ENCODE measurements at regions not wholly inside any gene's neighbourhood (a gene's known extent, or its start where the extent isn't known, plus 50 kb on each side); places are given as distances from the start of the nearest gene placed in this dataset.

DNA sequence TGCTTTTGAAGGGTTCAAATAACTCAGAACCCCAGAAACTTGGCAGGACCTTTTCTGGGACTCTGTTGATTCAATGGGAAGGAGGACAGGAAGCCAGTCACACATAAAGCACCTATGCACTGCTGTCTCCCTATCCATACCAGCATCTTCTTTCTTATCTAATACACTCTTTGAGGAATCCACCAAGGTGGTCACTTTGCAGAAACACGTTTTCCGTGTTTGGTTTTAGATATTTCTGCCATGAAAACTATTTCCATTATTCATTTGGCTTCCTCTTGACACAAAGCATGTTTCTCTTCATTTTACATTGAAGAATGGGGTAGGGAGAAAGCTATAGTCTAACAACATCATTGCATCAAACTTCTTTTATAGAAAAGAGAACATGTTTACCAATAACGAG, 76.5 kb upstream of the NR3C1 start:
- Histone ChIP-seq H3K27ac (ENCODE audit: insufficient read length, low read depth, low read length) (no peak overlapping the region), H3K18ac (ENCODE audit: insufficient read length, low read depth, low read length) (no peak overlapping the region), H4K20me1 (ENCODE audit: control insufficient read depth, insufficient read depth, insufficient read length) (no peaks in the 10 kb centered on the region), H3K23me2 (ENCODE audit: insufficient read length, low read depth, low read length, poor library complexity, severe bottlenecking) (no peaks in the 10 kb centered on the region), H3K79me1 (ENCODE audit: insufficient read depth, low read depth, low read length, poor library complexity, severe bottlenecking) (no peaks in the 10 kb centered on the region), H3K14ac (ENCODE audit: insufficient read depth, low read length) (no peak overlapping the region), H4K91ac (ENCODE audit: insufficient read length, low read depth, low read length) (no peak overlapping the region), H2AK5ac (ENCODE audit: insufficient read length, low read length) (no peak overlapping the region), H3K79me2 (ENCODE audit: insufficient read depth, low read length) (no peaks in the 10 kb centered on the region), H2BK20ac (ENCODE audit: low read depth, low read length, poor library complexity, severe bottlenecking) (no peak overlapping the region), H3K27me3 (ENCODE audit: insufficient read depth, low read length) (no peaks in the 10 kb centered on the region), H3K23ac (ENCODE audit: insufficient read length, low read depth, low read length) (no peak overlapping the region), H3K4ac (ENCODE audit: low read depth, low read length) (no peak overlapping the region), H2BK15ac (ENCODE audit: low read depth, low read length) (no peak overlapping the region), H2BK5ac (ENCODE audit: insufficient read length, low read length) (no peak overlapping the region), H2BK120ac (ENCODE audit: low read depth, low read length, poor library complexity, severe bottlenecking) (no peak overlapping the region), H2BK12ac (ENCODE audit: insufficient read length, low read depth, low read length) (no peak overlapping the region), H4K5ac (ENCODE audit: insufficient read length, low read depth, low read length) (no peak overlapping the region), H4K8ac (replicated peaks; ENCODE audit: insufficient read length, low read depth, low read length) (no peak overlapping the region), H3K9ac (ENCODE audit: extremely low read depth, insufficient read length, low read length) (no peak overlapping the region), H3K9me3 (ENCODE audit: control insufficient read depth, low read depth, low read length) (no peaks in the 10 kb centered on the region), H3K4me1 (ENCODE audit: insufficient read depth, low read length) (no peaks in the 10 kb centered on the region), H3K56ac (ENCODE audit: insufficient read length, low read depth, low read length) (no peak overlapping the region), H2AFZ (ENCODE audit: low read length) (no peak overlapping the region), H3K4me2 (ENCODE audit: insufficient read depth, insufficient read length, low read length) (no peak overlapping the region), H3T11ph (ENCODE audit: low read length) (no peak overlapping the region)
- no peaks in the 10 kb centered on the region for H3K27me3 Mint-ChIP-seq (ENCODE audit: low read depth)
- H3K4me3 Mint-ChIP-seq = no peak overlapping the region
- no peak overlapping the region for H3K27ac Mint-ChIP-seq
- TF ChIP-seq, protein P1, sequence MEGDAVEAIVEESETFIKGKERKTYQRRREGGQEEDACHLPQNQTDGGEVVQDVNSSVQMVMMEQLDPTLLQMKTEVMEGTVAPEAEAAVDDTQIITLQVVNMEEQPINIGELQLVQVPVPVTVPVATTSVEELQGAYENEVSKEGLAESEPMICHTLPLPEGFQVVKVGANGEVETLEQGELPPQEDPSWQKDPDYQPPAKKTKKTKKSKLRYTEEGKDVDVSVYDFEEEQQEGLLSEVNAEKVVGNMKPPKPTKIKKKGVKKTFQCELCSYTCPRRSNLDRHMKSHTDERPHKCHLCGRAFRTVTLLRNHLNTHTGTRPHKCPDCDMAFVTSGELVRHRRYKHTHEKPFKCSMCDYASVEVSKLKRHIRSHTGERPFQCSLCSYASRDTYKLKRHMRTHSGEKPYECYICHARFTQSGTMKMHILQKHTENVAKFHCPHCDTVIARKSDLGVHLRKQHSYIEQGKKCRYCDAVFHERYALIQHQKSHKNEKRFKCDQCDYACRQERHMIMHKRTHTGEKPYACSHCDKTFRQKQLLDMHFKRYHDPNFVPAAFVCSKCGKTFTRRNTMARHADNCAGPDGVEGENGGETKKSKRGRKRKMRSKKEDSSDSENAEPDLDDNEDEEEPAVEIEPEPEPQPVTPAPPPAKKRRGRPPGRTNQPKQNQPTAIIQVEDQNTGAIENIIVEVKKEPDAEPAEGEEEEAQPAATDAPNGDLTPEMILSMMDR (conservative IDR thresholded peaks at IDR 0.05) = no peak
- H3K36me3 Mint-ChIP-seq (ENCODE audit: insufficient read depth in 1 of 3, low read depth in 3 of 3) = no peaks in the 10 kb centered on the region
- H3K4me1 Mint-ChIP-seq = no peaks in the 10 kb centered on the region
- H3K9me3 Mint-ChIP-seq = no peaks in the 10 kb centered on the region
- DNase-seq = no peak
- no CpG with 5 or more reads among the region's 3 CpGs for WGBS (ENCODE audit: extremely low coverage, insufficient read length, low lambda C conversion rate)

Data from H9 (cell line).